ENCODE measurements at regions not wholly inside any gene's neighbourhood (a gene's known extent, or its start where the extent isn't known, plus 50 kb on each side); places are given as distances from the start of the nearest gene placed in this dataset.

- WGBS (ENCODE audit: insufficient coverage, low coverage, missing lambda C conversion rate) = 0% methylated on average over 2 of the region's 2 CpGs
- no peaks in the 10 kb centered on the region for H3K36me3 ChIP-seq (ENCODE audit: control insufficient read depth, insufficient read depth, low read length)
- H3K79me2 ChIP-seq (ENCODE audit: control insufficient read depth, insufficient read depth, low read length) = no peaks in the 10 kb centered on the region
- H2AFZ ChIP-seq (ENCODE audit: low read depth, low read length) = no peak overlapping the region
- ATAC-seq (no peak), FAIRE-seq (no peak), DNase-seq (ENCODE audit: extremely low read depth in 1 of 4, low spot score in 3 of 4) (no peak)
- no peak overlapping the region for H3K9ac ChIP-seq (ENCODE audit: insufficient read depth in 1 of 2, low read depth in 2 of 2, low read length in 2 of 2)
- H3K4me3 ChIP-seq = no peak overlapping the region
- ChIA-PET CTCF (ENCODE audit: low intra/inter-chr PET ratio) (no interaction called here), POLR2A (no interaction called here)
- H3K9me3 ChIP-seq (replicated peaks; ENCODE audit: control insufficient read depth, insufficient read depth, low read depth, low read length) = no peaks in the 10 kb centered on the region
- no peak overlapping the region for H3K4me2 ChIP-seq (ENCODE audit: insufficient read depth, low read length)
- no peaks in the 10 kb centered on the region for H3K27me3 ChIP-seq (ENCODE audit: control insufficient read depth in 2 of 2, insufficient read depth in 2 of 2, low read length in 2 of 2)
- in situ Hi-C loops (cut with MboI) = no loop called here
- no TSS peak for BruUV-seq (replicated peaks)
- intact Hi-C loops (cut with micrococcal nuclease) = no loop called here
- no peak overlapping the region for H3K27ac ChIP-seq (ENCODE audit: extremely low read depth, low read depth, low read length)
- no peaks in the 10 kb centered on the region for H4K20me1 ChIP-seq (replicated peaks; ENCODE audit: control insufficient read depth, insufficient read depth, low read length)
- TF ChIP-seq CCNT2 (IDR thresholded peaks at IDR 0.05; ENCODE audit: borderline replicate concordance, extremely low read depth, insufficient read length, low read depth, low read length) (no peak), MXI1 (IDR thresholded peaks at IDR 0.05; ENCODE audit: low read depth, low read length) (no peak), NR0B1 (IDR thresholded peaks at IDR 0.05; ENCODE audit: partially characterized antibody) (no peak), ZNF274 (IDR thresholded peaks at IDR 0.05; ENCODE audit: borderline replicate concordance, low read depth, low read length) (no peak), GTF3C2 (IDR thresholded peaks at IDR 0.05; ENCODE audit: borderline replicate concordance, extremely low read depth, insufficient read length) (no peak), MXD1 (CRISPR knock-in tag; IDR thresholded peaks at IDR 0.05; ENCODE audit: borderline replicate concordance, poor library complexity, severe bottlenecking) (no peak), ZC3H4 (CRISPR knock-in tag; IDR thresholded peaks at IDR 0.05; ENCODE audit: borderline replicate concordance) (no peak)
- H3K9me1 ChIP-seq (ENCODE audit: control insufficient read depth, insufficient read depth, low read length) = no peaks in the 10 kb centered on the region
- H3K4me1 ChIP-seq (replicated peaks in 1 of 2; ENCODE audit: control insufficient read depth in 2 of 2, insufficient read depth in 2 of 2, low read length in 2 of 2) = no peaks in the 10 kb centered on the region
Observed at GRCh38 chr16:61549327-61549726, 486.9 kb downstream of the CDH8 start.
